A673 (cell line): ENCODE measurements at regions not wholly inside any gene's neighbourhood (a gene's known extent, or its start where the extent isn't known, plus 50 kb on each side); places are given as distances from the start of the nearest gene placed in this dataset.

Experiments used
- BruUV-seq: library from RNA; stranded (reverse); fragments of 400-500 nt; replicated peaks from 2 replicates; lab custom pipeline; 2021; lab: Mats Ljungman, UMichigan
- CTCF ChIA-PET: fragments of 300-600 bp; sonication (Branson Sonifier 250); formaldehyde crosslinking; loops from one replicate; lab custom pipeline; 2022; ENCODE audit warnings: antibody characterized with exemption; lab: Charles Lee
- POLR2A ChIA-PET: fragments of 300-600 bp; sonication (Branson Sonifier 250); formaldehyde crosslinking; loops from one replicate; lab custom pipeline; 2022; ENCODE audit warnings: antibody characterized with exemption; ENCODE audit not compliant: low non-redundant PET; lab: Charles Lee
- DNase-seq: peaks from one replicate; pipeline ENCODE4 v3.0.0-alpha.2; 2015; ENCODE audit warnings: low spot score
- H3K27ac ChIP-seq: fragments of 200-600 bp; sonication (generic); 2 replicates; pipeline ENCODE4 v1.5.1; 2016; ENCODE audit warnings: mixed run types, low read depth, mild to moderate bottlenecking, mixed read lengths, antibody characterized with exemption, low read length; ENCODE audit not compliant: poor library complexity, severe bottlenecking
- H3K27me3 ChIP-seq: fragments of 200-600 bp; sonication (generic); replicated peaks from 2 replicates; pipeline ENCODE4 v1.6.1; 2017; ENCODE audit warnings: mixed run types, low read depth, mild to moderate bottlenecking, mixed read lengths, antibody characterized with exemption, low read length; ENCODE audit not compliant: insufficient read depth, poor library complexity
- H3K36me3 ChIP-seq: fragments of 200-600 bp; sonication (generic); 2 replicates; pipeline ENCODE4 v1.6.1; 2016; ENCODE audit warnings: mixed run types, mild to moderate bottlenecking, mixed read lengths, antibody characterized with exemption, low read length; ENCODE audit not compliant: insufficient read depth, poor library complexity, severe bottlenecking
- H3K4me1 ChIP-seq: fragments of 200-600 bp; sonication (generic); 2 replicates; pipeline ENCODE4 v1.6.1; 2017; ENCODE audit warnings: mixed run types, mild to moderate bottlenecking, mixed read lengths, antibody characterized with exemption, low read length; ENCODE audit not compliant: insufficient read depth, poor library complexity, severe bottlenecking
- H3K4me3 ChIP-seq: fragments of 200-600 bp; sonication (generic); 2 replicates; pipeline ENCODE4 v1.5.1; 2016; ENCODE audit warnings: low read depth, mixed run types, mild to moderate bottlenecking, mixed read lengths, low read length; ENCODE audit not compliant: poor library complexity, severe bottlenecking
- H3K9me3 ChIP-seq: fragments of 200-600 bp; sonication (generic); 2 replicates; pipeline ENCODE4 v1.6.1; 2016; ENCODE audit warnings: mixed run types, low read depth, mild to moderate bottlenecking, mixed read lengths, antibody characterized with exemption, low read length; ENCODE audit not compliant: poor library complexity, severe bottlenecking
- CTCF ChIP-seq: fragments of 300-800, 200-600 bp; sonication (generic); conservative IDR thresholded peaks from 2 replicates; pipeline ENCODE4 v1.5.1; 2017; ENCODE audit warnings: low read depth, mild to moderate bottlenecking, antibody characterized with exemption, low read length, moderate library complexity, mixed read lengths
- EZH2 ChIP-seq: fragments of 200-600 bp; sonication (generic); IDR thresholded peaks from 2 replicates; pipeline ENCODE4 v1.6.1; 2017; ENCODE audit warnings: borderline replicate concordance, low read depth, mild to moderate bottlenecking, mixed read lengths, antibody characterized with exemption, low read length; ENCODE audit not compliant: poor library complexity, severe bottlenecking
- intact Hi-C: fragments of 100-400 bp; cut with micrococcal nuclease; formaldehyde crosslinking; loops from one replicate; pipeline ENCODE4 v1.10.0; 2022; ENCODE audit not compliant: unreplicated experiment

GRCh38 chr15:77709135-77709886 is 76.6 kb upstream of the LINGO1 start:
- no peak overlapping the region for H3K4me3 ChIP-seq
- CTCF ChIA-PET: no interaction called here
- TF ChIP-seq CTCF: no peak
- no peak for TF ChIP-seq EZH2
- no peaks in the 10 kb centered on the region for H3K36me3 ChIP-seq
- no TSS peak for BruUV-seq
- POLR2A ChIA-PET: no interaction called here
- DNase-seq: no peak
- H3K27me3 ChIP-seq: no peaks in the 10 kb centered on the region
- no peak overlapping the region for H3K27ac ChIP-seq
- intact Hi-C loops: no loop called here
- no peaks in the 10 kb centered on the region for H3K4me1 ChIP-seq
- no peaks in the 10 kb centered on the region for H3K9me3 ChIP-seq

GRCh38 chr15:77706482-77707244 is 74.0 kb upstream of the LINGO1 start:
- no peaks in the 10 kb centered on the region for H3K9me3 ChIP-seq
- intact Hi-C loops: no loop called here
- no TSS peak for BruUV-seq
- ChIA-PET POLR2A (no interaction called here), CTCF (no interaction called here)
- no peaks in the 10 kb centered on the region for H3K27me3 ChIP-seq
- no peaks in the 10 kb centered on the region for H3K36me3 ChIP-seq
- H3K27ac ChIP-seq: no peak overlapping the region
- no peak overlapping the region for H3K4me3 ChIP-seq
- DNase-seq: no peak
- H3K4me1 ChIP-seq: no peaks in the 10 kb centered on the region
- TF ChIP-seq EZH2 (no peak), CTCF (no peak)

GRCh38 chr15:77702211-77702957 is 69.7 kb upstream of the LINGO1 start:
- Histone ChIP-seq H3K9me3 (no peaks in the 10 kb centered on the region), H3K27ac (peak overlapping the region; percentile 1), H3K4me3 (no peak overlapping the region), H3K36me3 (no peaks in the 10 kb centered on the region), H3K27me3 (no peaks in the 10 kb centered on the region), H3K4me1 (no peaks in the 10 kb centered on the region)
- DNase-seq: no peak
- intact Hi-C loops: no loop called here
- CTCF ChIA-PET: interaction anchor here (0.8 kb wide), 1 partner anchor 198 kb away, joined by 4 read pairs; no protein-coding TSS in a partner anchor
- POLR2A ChIA-PET: no interaction called here
- no peak for TF ChIP-seq CTCF
- no peak for TF ChIP-seq EZH2
- no TSS peak for BruUV-seq
